Left ventricle myocardium superior (tissue), 1 donor: ENCODE measurements at regions not wholly inside any gene's neighbourhood (a gene's known extent, or its start where the extent isn't known, plus 50 kb on each side); places are given as distances from the start of the nearest gene placed in this dataset.

ENCODE experiments used
- ATAC-seq: fragments of 200-7000 bp; cut with Tn5 transposase; one replicate; pipeline ENCODE4 v1.9.1; 2020; ENCODE audit warnings: mild to moderate bottlenecking, moderate library complexity
- DNase-seq: peaks from one replicate; pipeline ENCODE4 v3.0.0-alpha.2; 2020
- intact Hi-C: fragments of 100-400 bp; cut with micrococcal nuclease; formaldehyde crosslinking; loops from one replicate; pipeline ENCODE4 v1.11.0; 2022
- donor health status: DM: no; HTN: yes; CAD: no; lungs with severe emphysema.

DNA sequence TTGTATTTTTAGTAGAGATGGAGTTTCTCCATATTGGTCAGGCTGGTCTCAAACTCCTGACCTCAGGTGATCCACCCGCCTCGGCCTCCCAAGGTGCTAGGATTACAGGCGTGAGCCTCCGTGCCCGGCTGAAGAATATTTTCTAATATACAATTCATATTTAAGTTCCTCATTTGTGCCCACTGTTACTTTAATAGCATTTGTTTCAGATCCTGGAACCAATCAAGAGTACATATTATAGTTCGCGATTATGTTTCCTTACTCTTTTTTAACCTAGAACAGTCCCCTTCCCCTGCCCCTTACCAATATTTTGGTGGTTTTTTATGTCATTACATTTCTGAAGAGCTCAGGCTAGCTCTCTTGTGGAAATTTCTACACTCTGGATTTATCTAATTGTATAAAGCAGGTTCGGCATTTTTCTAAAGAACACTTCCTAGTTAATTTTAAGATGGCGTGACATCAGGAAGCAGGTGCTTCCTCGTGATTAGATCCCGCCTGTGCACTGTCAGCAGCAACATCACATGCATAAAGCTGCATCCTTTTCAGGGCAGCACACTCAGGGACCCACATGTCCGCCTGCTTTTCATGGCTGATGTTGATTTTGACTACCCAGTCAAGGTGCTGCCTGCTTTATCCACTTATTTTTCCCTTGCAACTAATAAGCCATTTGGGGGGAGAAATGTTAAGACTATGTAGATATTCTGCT, 88.7 kb upstream of the EPHB3 start:
- DNase-seq (peak; percentile 35), ATAC-seq (peak; percentile 80)
- intact Hi-C loops = no loop called here

GRCh38 chr3:184474897-184475296, 86.7 kb upstream of the EPHB3 start:
- intact Hi-C loops = no loop called here
- DNase-seq = no peak
- no peak for ATAC-seq

DNA sequence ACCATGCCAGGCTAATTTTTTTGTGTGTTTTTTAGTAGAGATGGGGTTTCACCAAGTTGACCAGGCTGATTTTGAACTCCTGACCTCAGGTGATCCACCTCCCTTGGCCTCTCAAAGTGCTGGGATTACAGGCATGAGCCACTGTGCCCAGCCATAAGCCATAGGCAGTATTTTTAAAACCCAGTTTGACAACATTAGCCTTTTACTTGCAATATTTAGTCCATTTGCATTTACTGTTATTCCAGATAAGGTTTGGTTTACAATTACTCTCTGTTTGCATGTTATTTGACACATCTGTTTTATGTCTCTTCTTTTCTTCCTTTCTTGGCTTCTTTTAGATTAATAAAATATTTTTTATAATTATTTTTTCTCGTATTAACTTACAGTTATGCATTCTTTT, 83.6 kb upstream of the EPHB3 start:
- ATAC-seq (no peak), DNase-seq (no peak)
- intact Hi-C loops = no loop called here

- ATAC-seq (peak; percentile 53), DNase-seq (no peak)
- intact Hi-C loops = no loop called here
Measured at GRCh38 chr3:184479426-184480126, 82.0 kb upstream of the EPHB3 start.

DNA sequence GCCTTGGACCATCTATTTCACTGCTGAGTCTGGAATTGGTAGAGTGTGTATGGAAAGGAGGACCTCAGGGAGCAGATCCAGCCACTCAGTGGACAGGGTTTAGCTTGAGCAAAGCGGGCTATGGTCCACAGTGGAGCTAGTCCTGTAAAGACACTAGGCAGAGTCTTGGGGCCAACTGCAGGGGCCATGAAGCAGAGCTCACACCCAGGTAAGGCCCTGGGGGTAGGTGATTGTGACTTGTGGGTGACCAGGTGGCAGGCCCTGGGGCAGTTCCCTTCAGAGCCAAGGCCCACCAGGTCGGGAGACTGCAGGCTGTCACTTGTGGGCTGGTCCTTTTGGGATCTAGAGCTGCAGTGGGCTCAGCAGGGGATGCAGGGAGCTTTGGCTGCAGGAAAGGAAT, 80.8 kb upstream of the EPHB3 start:
- DNase-seq (no peak), ATAC-seq (no peak)
- intact Hi-C loops = no loop called here

DNA sequence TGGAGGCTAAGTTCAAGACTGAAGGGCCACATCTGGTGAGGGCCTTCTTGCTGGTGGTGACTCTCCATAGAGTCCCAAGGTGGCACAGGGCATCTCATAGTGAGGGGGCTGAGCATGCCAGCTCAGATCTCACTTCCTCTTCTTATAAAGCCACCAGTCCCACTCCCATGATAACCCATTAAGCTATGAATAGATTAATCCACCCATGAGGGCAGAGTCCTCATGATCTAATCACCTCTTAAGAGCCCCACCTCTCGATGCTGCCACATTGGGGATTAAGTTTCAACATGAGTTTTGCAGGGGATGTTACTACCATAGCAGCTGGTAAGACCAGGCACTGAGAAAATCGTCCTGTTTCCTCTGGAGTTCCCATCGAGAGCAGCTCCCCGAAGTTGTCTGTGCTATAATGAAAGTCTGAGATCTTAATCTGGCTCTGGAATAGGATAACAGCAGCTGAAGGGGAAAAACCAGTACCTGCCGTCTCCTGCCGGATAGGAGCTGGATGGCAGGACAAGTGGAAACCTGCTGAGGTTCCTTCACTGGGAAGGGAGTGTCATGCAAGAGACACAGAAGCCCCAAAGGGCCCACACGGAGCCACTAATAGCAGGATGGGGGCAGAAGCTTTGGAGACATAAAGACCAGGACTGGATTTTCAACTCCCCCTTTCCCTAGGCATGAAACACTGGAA, 79.5 kb upstream of the EPHB3 start:
- ATAC-seq = no peak
- intact Hi-C loops = no loop called here
- no peak for DNase-seq

- ATAC-seq = no peak
- intact Hi-C loops = no loop called here
- DNase-seq = no peak
Measured at GRCh38 chr3:184485241-184485640, 76.3 kb upstream of the EPHB3 start.

DNA sequence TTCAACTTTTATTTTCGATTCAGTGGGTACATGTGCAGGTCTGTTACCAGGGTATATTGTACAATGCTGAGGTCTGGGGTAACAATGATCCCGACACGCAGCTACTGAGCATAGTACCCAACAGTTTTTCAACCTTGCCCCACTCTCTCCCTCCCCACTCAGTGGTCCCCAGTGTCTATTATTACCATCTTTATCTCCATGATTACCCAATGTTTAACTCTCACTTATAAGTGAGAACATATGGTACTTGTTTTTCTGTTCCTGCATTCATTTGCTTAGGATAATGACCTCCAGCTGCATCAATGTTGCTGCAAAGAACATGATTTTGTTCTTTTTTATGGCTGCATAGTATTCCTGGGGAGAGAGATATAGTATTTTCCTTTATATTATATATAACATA, 75.7 kb upstream of the EPHB3 start:
- no peak for ATAC-seq

DNA sequence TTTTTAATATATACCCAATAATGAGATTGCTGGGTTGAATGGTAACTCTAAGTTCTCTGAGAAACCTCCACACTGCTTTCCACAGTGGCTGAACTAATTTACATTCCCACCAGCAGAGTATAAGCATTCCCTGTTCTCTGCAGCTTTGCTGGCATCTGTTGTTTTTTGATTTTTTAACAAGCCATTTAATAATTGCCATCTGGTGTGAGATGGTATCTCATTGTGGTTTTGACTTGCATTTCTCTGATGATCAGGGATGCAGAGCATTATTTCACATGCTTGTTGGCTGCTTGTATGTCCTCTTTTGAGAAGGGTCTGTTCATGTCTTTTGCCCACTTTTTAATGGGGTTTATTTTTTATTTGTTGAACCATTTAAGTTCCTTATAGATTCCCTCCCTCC, 75.0 kb upstream of the EPHB3 start:
- intact Hi-C loops = no loop called here
- ATAC-seq (no peak), DNase-seq (no peak)

More for the DNA sequence above, 75.7 kb upstream of the EPHB3 start:
- no peak for DNase-seq
- intact Hi-C loops = no loop called here

GRCh38 chr3:184488577-184488976, 73.0 kb upstream of the EPHB3 start:
- ATAC-seq = no peak
- intact Hi-C loops = no loop called here
- no peak for DNase-seq

- no peak for ATAC-seq
- intact Hi-C loops = no loop called here
- no peak for DNase-seq
Measured at GRCh38 chr3:184489268-184489841, 72.2 kb upstream of the EPHB3 start.

- intact Hi-C loops = no loop called here
- DNase-seq (no peak), ATAC-seq (no peak)
Measured at GRCh38 chr3:184491011-184491576, 70.5 kb upstream of the EPHB3 start.

DNA sequence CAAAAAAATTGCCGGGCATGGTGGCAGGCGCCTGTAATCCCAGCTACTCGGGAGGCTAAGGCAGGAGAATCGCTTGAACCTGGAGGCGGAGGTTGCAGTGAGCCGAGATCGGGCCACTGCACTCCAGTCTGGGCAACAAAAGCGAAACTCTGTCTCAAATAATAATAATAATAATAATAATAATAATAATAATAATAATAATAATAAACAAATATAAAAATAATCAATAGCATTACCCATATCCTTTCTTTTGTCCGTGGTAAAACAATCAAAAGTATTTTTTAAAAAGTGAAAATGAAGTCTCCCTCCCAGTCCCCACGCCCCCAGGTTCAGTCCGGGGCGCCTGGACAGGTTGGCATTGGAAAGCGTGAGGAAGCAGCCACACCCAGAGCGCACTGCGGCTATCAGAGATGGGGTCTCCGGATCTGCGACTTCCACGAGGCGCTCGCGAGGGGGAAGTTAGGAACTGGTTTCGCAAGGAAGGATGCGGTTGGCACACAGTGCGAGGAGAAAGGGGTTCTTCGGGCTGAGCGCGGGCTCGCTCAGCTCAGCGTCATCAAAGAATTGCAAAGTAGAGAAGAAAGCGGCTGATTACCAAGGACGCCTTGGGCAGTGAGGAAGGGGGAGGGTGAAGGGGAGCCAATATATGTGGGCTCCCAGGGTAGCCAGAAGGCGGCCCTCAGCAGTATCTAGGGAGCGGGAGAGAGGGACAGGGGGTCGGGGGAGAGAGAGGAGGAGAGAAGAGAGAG, 69.5 kb upstream of the EPHB3 start:
- peak; percentile 51 for DNase-seq
- ATAC-seq = peak; percentile 71
- intact Hi-C loops = no loop called here

GRCh38 chr3:184496933-184497332, 64.7 kb upstream of the EPHB3 start:
- intact Hi-C loops = no loop called here
- DNase-seq = peak; percentile 39

GRCh38 chr3:184497804-184498203, 63.8 kb upstream of the EPHB3 start:
- no peak for ATAC-seq
- intact Hi-C loops = no loop called here
- no peak for DNase-seq

More at GRCh38 chr3:184496933-184497332, 64.7 kb upstream of the EPHB3 start:
- ATAC-seq = no peak

- DNase-seq (no peak), ATAC-seq (no peak)
- intact Hi-C loops = no loop called here
Measured at GRCh38 chr3:184498986-184499606, 62.5 kb upstream of the EPHB3 start.

DNA sequence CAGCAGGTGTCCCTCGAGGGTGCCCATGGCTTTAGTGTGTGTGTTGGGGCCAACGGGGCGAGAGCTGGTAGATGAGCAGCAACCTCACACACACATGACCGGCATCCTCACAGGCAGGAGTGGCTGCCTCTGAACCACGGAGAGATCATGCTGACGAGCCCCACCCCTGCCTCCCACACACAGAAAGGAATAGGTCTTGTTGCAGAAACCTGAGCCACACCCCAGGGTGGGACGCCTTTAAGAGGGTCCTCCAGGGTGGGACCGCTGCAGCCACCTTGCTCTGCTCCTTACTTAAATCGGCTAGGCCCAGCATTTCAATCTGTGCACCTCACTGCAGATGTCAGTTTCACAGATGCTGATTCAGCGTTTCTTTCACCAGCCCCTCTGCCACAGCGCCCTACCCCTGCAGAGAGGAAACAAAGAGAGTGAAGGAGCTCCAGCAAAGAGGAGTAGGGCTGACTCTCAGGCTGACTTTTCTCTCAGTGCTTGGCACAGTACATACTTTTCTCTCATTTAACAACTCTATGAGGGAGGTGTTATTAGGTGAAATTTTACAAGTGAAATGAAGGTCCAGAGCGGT, 61.2 kb upstream of the EPHB3 start:
- ATAC-seq (no peak), DNase-seq (no peak)
- intact Hi-C loops = no loop called here

GRCh38 chr3:184502123-184502667, 59.4 kb upstream of the EPHB3 start:
- intact Hi-C loops = no loop called here
- DNase-seq = no peak
- no peak for ATAC-seq
